ENCODE measurements at regions not wholly inside any gene's neighbourhood (a gene's known extent, or its start where the extent isn't known, plus 50 kb on each side); places are given as distances from the start of the nearest gene placed in this dataset.

- TF ChIP-seq, protein P1, sequence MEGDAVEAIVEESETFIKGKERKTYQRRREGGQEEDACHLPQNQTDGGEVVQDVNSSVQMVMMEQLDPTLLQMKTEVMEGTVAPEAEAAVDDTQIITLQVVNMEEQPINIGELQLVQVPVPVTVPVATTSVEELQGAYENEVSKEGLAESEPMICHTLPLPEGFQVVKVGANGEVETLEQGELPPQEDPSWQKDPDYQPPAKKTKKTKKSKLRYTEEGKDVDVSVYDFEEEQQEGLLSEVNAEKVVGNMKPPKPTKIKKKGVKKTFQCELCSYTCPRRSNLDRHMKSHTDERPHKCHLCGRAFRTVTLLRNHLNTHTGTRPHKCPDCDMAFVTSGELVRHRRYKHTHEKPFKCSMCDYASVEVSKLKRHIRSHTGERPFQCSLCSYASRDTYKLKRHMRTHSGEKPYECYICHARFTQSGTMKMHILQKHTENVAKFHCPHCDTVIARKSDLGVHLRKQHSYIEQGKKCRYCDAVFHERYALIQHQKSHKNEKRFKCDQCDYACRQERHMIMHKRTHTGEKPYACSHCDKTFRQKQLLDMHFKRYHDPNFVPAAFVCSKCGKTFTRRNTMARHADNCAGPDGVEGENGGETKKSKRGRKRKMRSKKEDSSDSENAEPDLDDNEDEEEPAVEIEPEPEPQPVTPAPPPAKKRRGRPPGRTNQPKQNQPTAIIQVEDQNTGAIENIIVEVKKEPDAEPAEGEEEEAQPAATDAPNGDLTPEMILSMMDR (IDR thresholded peaks at IDR 0.05): no peak
- TF ChIP-seq EP300 (IDR thresholded peaks at IDR 0.05): no peak
- TF ChIP-seq POLR2AphosphoS5 (IDR thresholded peaks at IDR 0.05): no peak
- no peak for TF ChIP-seq POLR2A (IDR thresholded peaks at IDR 0.05)
Measured at GRCh38 chr7:3143869-3144775, 100.5 kb upstream of the CARD11 start.

Data from gastroesophageal sphincter (tissue), 3 donors.